ENCODE measurements at regions not wholly inside any gene's neighbourhood (a gene's known extent, or its start where the extent isn't known, plus 50 kb on each side); places are given as distances from the start of the nearest gene placed in this dataset.
A peak's percentile ranks its signal among the peaks of the same experiment; 100 is the strongest.
"Not testable (repeated sequence)": the region's sequence is repeated elsewhere in the genome, so short reads cannot be mapped to it uniquely, and the experiment has no call there.

DNA sequence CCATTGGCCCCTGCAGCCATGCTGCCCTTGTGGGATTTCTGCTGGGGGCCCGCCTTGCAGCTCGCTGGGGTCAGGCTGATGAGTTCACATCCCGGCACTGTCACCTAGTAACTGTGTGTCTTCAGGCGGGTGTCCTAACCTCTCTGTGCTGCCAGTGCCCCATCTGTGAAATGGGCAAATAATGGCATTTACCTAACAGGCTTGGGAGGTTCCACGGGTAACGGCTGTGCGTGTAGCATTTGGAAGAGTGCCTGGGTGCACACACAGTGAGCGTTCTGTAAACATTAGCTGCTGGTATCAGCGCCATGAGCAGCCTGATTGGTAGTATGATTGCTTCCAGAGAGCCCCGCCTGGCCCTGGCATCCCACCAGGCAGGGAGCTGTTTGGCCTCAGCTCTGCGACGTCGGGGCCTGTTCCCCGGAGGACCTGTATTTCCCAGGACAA lies 167.3 kb upstream of the GSE1 start:
- no peak for FAIRE-seq
- TF ChIP-seq POLR2A (IDR thresholded peaks at IDR 0.05; ENCODE audit: low read depth, low read length) (no peak), POLR2AphosphoS5 (IDR thresholded peaks at IDR 0.05; ENCODE audit: low read depth, low read length) (no peak), PAX5 (IDR thresholded peaks at IDR 0.05; ENCODE audit: insufficient read depth, low read length, severe bottlenecking) (no peak), TAF1 (IDR thresholded peaks at IDR 0.05; ENCODE audit: low read depth, low read length) (no peak), POU2F2 (IDR thresholded peaks at IDR 0.05; ENCODE audit: low read depth, low read length) (no peak), SPI1 (IDR thresholded peaks at IDR 0.05; ENCODE audit: low read depth, low read length) (no peak)
- no peak for DNase-seq (ENCODE audit: insufficient read length, low spot score)

DNA sequence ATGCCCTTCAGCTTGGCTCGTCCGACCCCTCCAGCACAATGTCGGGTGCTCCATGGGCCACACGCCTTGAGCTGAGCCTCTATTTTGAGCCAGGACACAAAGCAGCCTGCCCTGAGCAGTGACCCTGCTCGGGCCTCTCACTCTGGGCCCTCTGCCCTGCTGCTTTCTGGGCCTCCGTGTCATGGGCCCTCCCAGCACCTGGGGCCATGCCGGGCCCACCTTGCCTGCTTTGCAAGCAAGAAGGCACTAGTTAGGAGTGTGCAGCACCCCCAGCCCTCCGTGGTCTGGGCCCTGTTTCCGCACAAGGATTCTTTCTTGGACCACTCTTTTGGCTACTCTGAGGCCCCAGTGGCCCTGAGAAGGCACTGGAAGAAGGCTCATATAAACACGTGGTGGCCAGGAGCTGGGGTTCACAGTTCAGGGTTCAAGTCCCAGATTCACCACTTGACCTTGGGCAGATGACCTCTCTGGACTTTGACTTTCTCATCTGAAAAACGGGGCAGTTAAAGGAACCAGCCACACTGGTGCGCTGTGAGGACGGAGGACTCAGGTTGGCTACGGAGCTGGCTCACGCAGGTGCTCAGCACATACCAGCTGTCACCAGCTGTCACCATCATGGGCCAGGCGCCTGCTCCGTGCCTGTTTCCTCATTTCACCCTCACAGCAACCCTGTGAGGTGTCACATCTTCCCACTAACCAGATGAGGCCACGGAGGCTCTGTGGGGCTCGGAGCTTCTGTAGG lies 166.0 kb upstream of the GSE1 start:
- no peak for DNase-seq (ENCODE audit: insufficient read length, low spot score)
- peak; percentile 88 for FAIRE-seq
- TF ChIP-seq POU2F2 (IDR thresholded peaks at IDR 0.05; ENCODE audit: low read depth, low read length) (no peak), POLR2A (IDR thresholded peaks at IDR 0.05; ENCODE audit: low read depth, low read length) (no peak), PAX5 (IDR thresholded peaks at IDR 0.05; ENCODE audit: insufficient read depth, low read length, severe bottlenecking) (no peak), SPI1 (IDR thresholded peaks at IDR 0.05; ENCODE audit: low read depth, low read length) (no peak), POLR2AphosphoS5 (IDR thresholded peaks at IDR 0.05; ENCODE audit: low read depth, low read length) (no peak), TAF1 (IDR thresholded peaks at IDR 0.05; ENCODE audit: low read depth, low read length) (no peak)

DNA sequence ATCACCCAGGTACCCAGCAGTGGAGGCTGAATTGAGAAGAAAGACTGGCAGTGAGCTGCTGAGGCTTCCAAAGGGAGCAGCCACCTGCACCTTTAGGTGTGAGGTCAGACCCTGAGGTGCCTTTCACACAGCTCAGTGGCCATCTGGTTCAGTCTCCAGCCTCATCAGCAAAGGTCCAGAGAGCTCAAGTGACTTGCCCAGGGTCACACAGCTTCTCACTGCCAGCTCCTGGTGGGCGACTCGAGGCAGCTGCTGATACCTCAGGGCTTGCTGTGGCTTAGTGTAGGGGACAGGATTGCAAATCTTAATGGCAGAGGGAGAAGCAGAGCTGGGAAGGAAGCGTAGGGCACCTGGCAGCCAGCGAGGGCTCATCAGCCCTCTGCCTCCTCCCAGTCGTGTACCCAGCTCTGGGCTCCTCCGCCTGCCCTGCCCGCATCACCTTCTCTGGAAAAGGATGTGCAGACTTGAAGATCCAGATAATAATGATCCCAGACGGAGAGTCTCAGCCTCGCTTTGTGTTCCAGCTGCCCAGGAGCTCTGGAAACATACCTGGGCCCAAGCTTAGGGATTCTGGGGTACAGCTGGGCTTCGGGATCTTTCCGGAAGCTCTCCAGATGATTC lies 165.3 kb upstream of the GSE1 start:
- DNase-seq (ENCODE audit: insufficient read length, low spot score): no peak
- TF ChIP-seq POLR2AphosphoS5 (IDR thresholded peaks at IDR 0.05; ENCODE audit: low read depth, low read length): no peak
- no peak for TF ChIP-seq TAF1 (IDR thresholded peaks at IDR 0.05; ENCODE audit: low read depth, low read length)
- no peak for TF ChIP-seq SPI1 (IDR thresholded peaks at IDR 0.05; ENCODE audit: low read depth, low read length)
- TF ChIP-seq POLR2A (IDR thresholded peaks at IDR 0.05; ENCODE audit: low read depth, low read length): no peak
- TF ChIP-seq POU2F2 (IDR thresholded peaks at IDR 0.05; ENCODE audit: low read depth, low read length): no peak
- TF ChIP-seq PAX5 (IDR thresholded peaks at IDR 0.05; ENCODE audit: insufficient read depth, low read length, severe bottlenecking): no peak
- no peak for FAIRE-seq

DNA sequence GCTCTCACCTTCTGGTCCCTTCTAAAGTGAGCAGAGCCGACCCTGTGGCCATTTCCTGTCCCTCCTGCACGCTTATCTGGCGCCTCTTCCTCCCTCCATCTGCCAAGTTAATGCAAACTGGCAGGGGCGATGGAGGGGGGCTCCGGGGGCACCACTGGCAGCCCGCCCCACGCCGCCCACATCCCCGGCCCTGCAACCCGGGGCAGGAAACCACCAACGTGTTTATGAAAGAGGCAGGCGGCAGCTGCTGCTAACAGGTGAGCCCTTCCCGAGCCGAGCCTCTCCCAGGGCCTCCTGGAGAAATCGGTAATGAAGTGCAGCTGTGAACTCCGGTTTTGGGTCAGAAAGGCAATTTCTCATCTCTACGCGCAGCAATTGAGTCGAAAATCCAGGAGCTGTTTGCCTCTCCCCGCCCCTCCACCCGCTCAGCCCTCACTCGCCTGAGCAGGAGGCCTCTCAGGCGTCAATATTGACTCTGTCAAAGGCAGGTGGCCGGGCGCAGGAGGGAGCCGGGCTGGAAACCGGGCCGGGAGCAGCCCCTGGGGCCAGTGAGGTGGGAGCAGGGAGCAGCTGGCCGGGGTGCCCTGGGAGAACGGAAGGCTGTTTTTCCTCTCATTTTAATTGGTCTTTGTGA lies 164.4 kb upstream of the GSE1 start:
- FAIRE-seq (peak; percentile 79), DNase-seq (ENCODE audit: insufficient read length, low spot score) (no peak)
- TF ChIP-seq SPI1 (IDR thresholded peaks at IDR 0.05; ENCODE audit: low read depth, low read length) (no peak), TAF1 (IDR thresholded peaks at IDR 0.05; ENCODE audit: low read depth, low read length) (no peak), POLR2AphosphoS5 (IDR thresholded peaks at IDR 0.05; ENCODE audit: low read depth, low read length) (no peak), POU2F2 (IDR thresholded peaks at IDR 0.05; ENCODE audit: low read depth, low read length) (no peak), PAX5 (IDR thresholded peaks at IDR 0.05; ENCODE audit: insufficient read depth, low read length, severe bottlenecking) (no peak), POLR2A (IDR thresholded peaks at IDR 0.05; ENCODE audit: low read depth, low read length) (no peak)

DNA sequence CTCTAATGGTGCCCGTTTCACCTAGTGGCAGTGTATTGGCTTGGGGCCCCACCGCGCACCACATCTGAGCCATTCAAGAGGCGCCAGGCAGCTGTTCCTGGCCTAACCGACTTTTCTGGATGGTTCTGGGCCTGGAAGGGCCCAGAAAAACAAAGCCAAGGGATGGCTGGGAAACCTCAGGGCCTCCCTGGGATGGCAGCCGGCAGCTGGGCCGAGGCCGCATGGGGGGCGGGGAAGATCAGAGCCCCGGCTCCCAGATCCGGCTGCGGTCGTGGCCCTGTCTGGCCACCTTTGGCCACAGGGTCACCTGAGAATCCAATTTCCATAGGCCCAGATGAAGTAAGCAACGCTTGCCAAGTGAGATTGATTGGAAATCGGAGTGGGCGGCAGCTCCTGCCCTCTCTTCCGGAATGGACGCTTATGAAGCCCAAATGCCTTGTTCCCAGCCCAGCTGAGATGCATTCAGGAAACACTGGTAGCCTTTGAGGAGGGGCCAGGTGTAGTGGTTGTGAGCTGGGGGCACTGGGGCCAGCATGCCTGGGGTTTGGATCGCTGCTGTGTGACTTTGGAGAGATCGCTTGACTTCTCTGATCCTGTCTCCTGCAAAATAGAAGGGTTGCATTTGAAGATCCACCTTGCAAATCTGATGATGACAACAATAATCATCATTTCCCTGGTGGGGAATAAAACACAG lies 163.8 kb upstream of the GSE1 start:
- no peak for FAIRE-seq

DNA sequence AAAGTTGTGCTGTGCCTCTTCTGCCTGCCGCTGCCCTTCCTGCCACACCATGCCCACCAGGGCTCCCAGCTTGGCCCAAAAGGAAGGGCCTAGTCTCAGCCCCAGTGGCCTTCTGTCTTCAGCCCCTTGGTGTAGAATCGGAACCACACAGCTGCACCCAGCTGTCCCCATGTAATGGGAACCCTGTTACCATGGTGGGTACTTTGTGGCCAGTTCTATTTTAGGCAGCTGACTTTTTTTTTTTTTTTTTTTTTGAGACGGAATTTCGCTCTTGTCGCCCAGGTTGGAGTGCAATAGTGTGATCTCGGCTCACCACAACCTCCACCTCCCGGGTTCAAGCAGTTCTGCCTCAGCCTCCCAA lies 163.3 kb upstream of the GSE1 start:
- DNase-seq (ENCODE audit: insufficient read length, low spot score) (no peak), FAIRE-seq (no peak)
- TF ChIP-seq TAF1 (IDR thresholded peaks at IDR 0.05; ENCODE audit: low read depth, low read length) (no peak), PAX5 (IDR thresholded peaks at IDR 0.05; ENCODE audit: insufficient read depth, low read length, severe bottlenecking) (no peak), POU2F2 (IDR thresholded peaks at IDR 0.05; ENCODE audit: low read depth, low read length) (no peak), POLR2A (IDR thresholded peaks at IDR 0.05; ENCODE audit: low read depth, low read length) (no peak), SPI1 (IDR thresholded peaks at IDR 0.05; ENCODE audit: low read depth, low read length) (no peak), POLR2AphosphoS5 (IDR thresholded peaks at IDR 0.05; ENCODE audit: low read depth, low read length) (no peak)

More for the DNA sequence above, 163.8 kb upstream of the GSE1 start:
- TF ChIP-seq PAX5 (IDR thresholded peaks at IDR 0.05; ENCODE audit: insufficient read depth, low read length, severe bottlenecking): no peak
- no peak for TF ChIP-seq POU2F2 (IDR thresholded peaks at IDR 0.05; ENCODE audit: low read depth, low read length)
- TF ChIP-seq POLR2AphosphoS5 (IDR thresholded peaks at IDR 0.05; ENCODE audit: low read depth, low read length): no peak
- TF ChIP-seq TAF1 (IDR thresholded peaks at IDR 0.05; ENCODE audit: low read depth, low read length): no peak
- no peak for TF ChIP-seq POLR2A (IDR thresholded peaks at IDR 0.05; ENCODE audit: low read depth, low read length)
- no peak for TF ChIP-seq SPI1 (IDR thresholded peaks at IDR 0.05; ENCODE audit: low read depth, low read length)
- no peak for DNase-seq (ENCODE audit: insufficient read length, low spot score)

DNA sequence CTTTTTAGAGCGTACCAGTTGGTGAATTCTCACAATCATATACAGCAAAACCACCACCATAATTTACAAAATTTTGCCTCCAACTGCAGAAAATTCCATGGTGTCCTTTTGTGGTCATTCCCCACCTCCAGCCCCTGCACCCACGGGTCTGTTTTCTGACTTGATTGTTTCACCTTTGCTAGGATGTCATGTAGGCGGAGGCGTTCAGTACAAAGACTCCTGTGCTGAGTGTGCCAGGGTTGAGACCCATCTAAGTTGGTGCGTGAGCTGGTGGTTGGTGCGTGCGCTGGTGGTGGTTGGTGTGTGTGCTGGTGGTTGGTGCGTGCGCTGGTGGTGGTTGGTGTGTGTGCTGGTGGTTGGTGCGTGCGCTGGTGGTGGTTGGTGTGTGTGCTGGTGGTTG lies 162.0 kb upstream of the GSE1 start:
- not testable (repeated sequence) for FAIRE-seq; DNase-seq (ENCODE audit: insufficient read length, low spot score)

DNA sequence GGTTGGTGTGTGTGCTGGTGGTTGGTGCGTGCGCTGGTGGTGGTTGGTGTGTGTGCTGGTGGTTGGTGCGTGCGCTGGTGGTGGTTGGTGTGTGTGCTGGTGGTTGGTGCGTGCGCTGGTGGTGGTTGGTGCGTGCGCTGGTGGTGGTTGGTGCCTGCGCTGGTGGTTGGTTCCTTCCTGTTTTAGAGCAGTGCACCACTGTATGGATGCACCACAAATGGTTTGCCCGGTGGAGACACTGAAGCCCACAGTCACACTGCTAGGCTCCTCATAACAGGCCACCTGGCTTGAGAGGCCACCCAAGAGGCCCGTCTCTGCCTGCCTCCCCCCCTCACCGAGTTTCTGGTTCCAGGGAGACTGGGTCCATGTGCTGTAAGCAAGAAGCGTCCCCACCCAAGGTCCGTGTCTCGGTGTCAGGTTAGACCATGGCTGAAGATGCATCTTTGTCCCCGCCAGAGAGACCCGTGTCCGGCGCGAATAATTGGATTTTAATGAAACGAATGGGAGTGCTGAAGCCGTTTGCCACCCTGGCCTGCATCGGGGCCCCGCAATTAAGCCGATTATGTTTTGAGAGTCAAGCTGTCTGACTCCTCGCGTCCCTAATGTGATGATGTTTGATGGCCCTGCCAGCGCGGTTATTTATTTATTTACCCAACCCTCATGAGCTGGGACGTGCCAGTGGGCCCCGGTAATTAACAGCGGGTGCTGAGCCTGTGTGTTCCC lies 161.3 kb upstream of the GSE1 start:
- FAIRE-seq: no peak
- DNase-seq (ENCODE audit: insufficient read length, low spot score): no peak

More for the DNA sequence above, 161.3 kb upstream of the GSE1 start:
- TF ChIP-seq TAF1 (IDR thresholded peaks at IDR 0.05; ENCODE audit: low read depth, low read length): no peak
- no peak for TF ChIP-seq POLR2AphosphoS5 (IDR thresholded peaks at IDR 0.05; ENCODE audit: low read depth, low read length)
- no peak for TF ChIP-seq POLR2A (IDR thresholded peaks at IDR 0.05; ENCODE audit: low read depth, low read length)
- TF ChIP-seq SPI1 (IDR thresholded peaks at IDR 0.05; ENCODE audit: low read depth, low read length): no peak
- no peak for TF ChIP-seq POU2F2 (IDR thresholded peaks at IDR 0.05; ENCODE audit: low read depth, low read length)
- TF ChIP-seq PAX5 (IDR thresholded peaks at IDR 0.05; ENCODE audit: insufficient read depth, low read length, severe bottlenecking): no peak

All from GM12891 (cell line).